OCI-LY3 (cell line): ENCODE measurements at regions not wholly inside any gene's neighbourhood (a gene's known extent, or its start where the extent isn't known, plus 50 kb on each side); places are given as distances from the start of the nearest gene placed in this dataset.

Experiments
- H2AFZ ChIP-seq: fragments of 200-600, 300-600 bp; shearing (Covaris generic); 2 replicates; pipeline ENCODE4 v1.6.0; 2014; ENCODE audit warnings: antibody characterized with exemption, low read depth, low read length
- H3K27ac ChIP-seq: fragments of 200-600, 300-600 bp; sonication (generic); 2 replicates; pipeline ENCODE4 v1.5.1; 2014; ENCODE audit warnings: mild to moderate bottlenecking, low read length, moderate library complexity, mixed read lengths
- H3K27me3 ChIP-seq: fragments of 200-600, 300-600 bp; sonication (generic); 2 replicates; pipeline ENCODE4 v1.6.1; 2014; ENCODE audit warnings: low read depth, low read length, mixed read lengths
- H3K36me3 ChIP-seq: fragments of 200-600, 300-600 bp; sonication (generic); replicated peaks from 2 replicates; pipeline ENCODE3; 2014; ENCODE audit warnings: low read depth, low read length, mixed read lengths
- H3K4me1 ChIP-seq: fragments of 300-600, 200-600 bp; sonication (generic); 2 replicates; pipeline ENCODE4 v1.6.1; 2014; ENCODE audit warnings: low read length, mixed read lengths
- H3K4me2 ChIP-seq: fragments of 200-600, 300-600 bp; sonication (generic); 2 replicates; pipeline ENCODE4 v1.6.1; 2014; ENCODE audit warnings: low read length, mixed read lengths
- H3K4me3 ChIP-seq: fragments of 300-600, 200-600 bp; sonication (generic); 2 replicates; pipeline ENCODE4 v1.5.1; 2014; ENCODE audit warnings: antibody characterized with exemption, mild to moderate bottlenecking, low read length, moderate library complexity
- H3K79me2 ChIP-seq: fragments of 300-600, 200-600 bp; shearing (Covaris generic); 2 replicates; pipeline ENCODE4 v1.6.1; 2014; ENCODE audit warnings: mild to moderate bottlenecking, low read length, mixed read lengths
- H3K9ac ChIP-seq: fragments of 300-600, 200-600 bp; shearing (Covaris generic); 2 replicates; pipeline ENCODE4 v1.6.0; 2014; ENCODE audit warnings: mild to moderate bottlenecking, low read length, moderate library complexity
- H3K9me3 ChIP-seq: fragments of 200-600, 300-600 bp; shearing (Covaris generic); 2 replicates; pipeline ENCODE4 v1.6.1; 2014; ENCODE audit warnings: low read length, mixed read lengths; ENCODE audit not compliant: insufficient read depth
- H4K20me1 ChIP-seq: fragments of 200-600, 300-600 bp; sonication (generic); 2 replicates; pipeline ENCODE4 v1.6.1; 2016; ENCODE audit warnings: low read length, mixed read lengths; ENCODE audit not compliant: insufficient read depth
- CTCF ChIP-seq: fragments of 200-600, 300-600 bp; sonication (generic); IDR thresholded peaks from 2 replicates; pipeline ENCODE4 v1.5.1; 2014; ENCODE audit warnings: antibody characterized with exemption, low read length, low read depth
- EZH2phosphoT487 ChIP-seq: fragments of 200-600 bp; shearing (Covaris generic); IDR thresholded peaks from 2 replicates; pipeline ENCODE4 v1.6.1; 2018; ENCODE audit warnings: antibody characterized with exemption, mixed run types, low read depth

- Histone ChIP-seq H4K20me1 (no peaks in the 10 kb centered on the region), H3K4me2 (no peak overlapping the region), H3K79me2 (no peaks in the 10 kb centered on the region), H3K36me3 (no peaks in the 10 kb centered on the region), H3K27ac (no peak overlapping the region), H3K4me1 (no peaks in the 10 kb centered on the region), H2AFZ (no peak overlapping the region), H3K4me3 (no peak overlapping the region), H3K9ac (no peak overlapping the region), H3K27me3 (no peaks in the 10 kb centered on the region), H3K9me3 (no peaks in the 10 kb centered on the region)
- no peak for TF ChIP-seq EZH2phosphoT487
- TF ChIP-seq CTCF = no peak
These were observed 207.5 kb downstream of the TINAG start for GRCh38 chr6:54515713-54516112.

DNA sequence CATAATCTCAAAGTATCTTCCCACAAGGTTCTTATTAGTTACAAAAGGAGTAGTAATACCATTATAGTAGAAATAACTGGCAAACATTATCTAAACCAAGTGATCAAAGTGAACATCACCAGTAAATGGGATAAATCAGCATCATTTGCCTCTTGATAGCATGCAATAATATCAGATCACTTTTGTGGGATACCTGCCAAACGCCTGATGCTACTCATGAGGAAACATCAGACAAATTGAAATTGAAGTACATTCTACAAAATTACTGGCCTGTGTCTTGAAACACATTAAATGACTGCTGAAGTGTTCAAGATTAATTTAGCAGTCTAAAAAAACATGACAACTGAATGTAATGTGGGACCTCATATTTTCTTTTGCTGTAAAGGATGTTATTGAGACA lies 208.1 kb downstream of the TINAG start:
- Histone ChIP-seq H3K79me2 (no peaks in the 10 kb centered on the region), H4K20me1 (no peaks in the 10 kb centered on the region), H3K4me2 (no peak overlapping the region), H3K9me3 (no peaks in the 10 kb centered on the region), H3K4me1 (no peaks in the 10 kb centered on the region), H3K9ac (no peak overlapping the region), H2AFZ (no peak overlapping the region), H3K36me3 (no peaks in the 10 kb centered on the region), H3K27ac (no peak overlapping the region), H3K4me3 (no peak overlapping the region), H3K27me3 (no peaks in the 10 kb centered on the region)
- no peak for TF ChIP-seq CTCF
- no peak for TF ChIP-seq EZH2phosphoT487

- Histone ChIP-seq H3K9ac (no peak overlapping the region), H3K9me3 (no peaks in the 10 kb centered on the region), H3K27me3 (no peaks in the 10 kb centered on the region), H3K36me3 (no peaks in the 10 kb centered on the region), H3K27ac (no peak overlapping the region), H3K4me1 (no peaks in the 10 kb centered on the region), H3K4me2 (no peak overlapping the region), H3K79me2 (no peaks in the 10 kb centered on the region), H4K20me1 (no peaks in the 10 kb centered on the region), H3K4me3 (no peak overlapping the region), H2AFZ (no peak overlapping the region)
- no peak for TF ChIP-seq EZH2phosphoT487
- no peak for TF ChIP-seq CTCF
These were observed 210.9 kb downstream of the TINAG start for GRCh38 chr6:54519161-54519560.

- no peaks in the 10 kb centered on the region for H3K36me3 ChIP-seq
- no peak overlapping the region for H3K4me3 ChIP-seq
- no peak overlapping the region for H3K4me2 ChIP-seq
- TF ChIP-seq CTCF = no peak
- no peak for TF ChIP-seq EZH2phosphoT487
- no peaks in the 10 kb centered on the region for H3K4me1 ChIP-seq
- no peaks in the 10 kb centered on the region for H3K27me3 ChIP-seq
- no peak overlapping the region for H3K27ac ChIP-seq
- no peak overlapping the region for H3K9ac ChIP-seq
- H4K20me1 ChIP-seq = no peaks in the 10 kb centered on the region
- no peaks in the 10 kb centered on the region for H3K79me2 ChIP-seq
- no peak overlapping the region for H2AFZ ChIP-seq
- no peaks in the 10 kb centered on the region for H3K9me3 ChIP-seq
These were observed 217.5 kb downstream of the TINAG start for GRCh38 chr6:54525731-54526130.
